ENCODE measurements at regions not wholly inside any gene's neighbourhood (a gene's known extent, or its start where the extent isn't known, plus 50 kb on each side); places are given as distances from the start of the nearest gene placed in this dataset.
"Not testable (repeated sequence)": the region's sequence is repeated elsewhere in the genome, so short reads cannot be mapped to it uniquely, and the experiment has no call there.

- intact Hi-C loops (cut with DNase I), result no loop called here
- Histone ChIP-seq H3K27ac (no peak overlapping the region), H3K27me3 (no peaks in the 10 kb centered on the region), H3K36me3 (no peaks in the 10 kb centered on the region), H3K9me3 (no peaks in the 10 kb centered on the region), H3K4me3 (no peak overlapping the region), H3K4me1 (no peaks in the 10 kb centered on the region)
- TF ChIP-seq CTCF (IDR thresholded peaks at IDR 0.05), result no peak
- no peak for ATAC-seq
- DNase-seq, result no peak
Observed at GRCh38 chr14:51596488-51597117, 55.1 kb upstream of the FRMD6 start.

GRCh38 chr14:51597261-51598001 is 54.3 kb upstream of the FRMD6 start:
- no peak for ATAC-seq
- Histone ChIP-seq H3K9me3 (no peaks in the 10 kb centered on the region), H3K27ac (no peak overlapping the region), H3K27me3 (no peaks in the 10 kb centered on the region), H3K4me3 (no peak overlapping the region), H3K4me1 (no peaks in the 10 kb centered on the region), H3K36me3 (no peaks in the 10 kb centered on the region)
- intact Hi-C loops (cut with DNase I), result no loop called here
- TF ChIP-seq CTCF (IDR thresholded peaks at IDR 0.05), result no peak
- no peak for DNase-seq

GRCh38 chr14:51598924-51599600 is 52.6 kb upstream of the FRMD6 start:
- H3K9me3 ChIP-seq; H3K36me3 ChIP-seq; intact Hi-C loops (cut with DNase I); DNase-seq; H3K27me3 ChIP-seq; H3K4me1 ChIP-seq; H3K4me3 ChIP-seq; H3K27ac ChIP-seq; ATAC-seq: not testable (repeated sequence)

GRCh38 chr14:51600658-51601057 is 51.1 kb upstream of the FRMD6 start:
- no peak for TF ChIP-seq CTCF (IDR thresholded peaks at IDR 0.05)
- Histone ChIP-seq H3K9me3 (no peaks in the 10 kb centered on the region), H3K4me1 (no peaks in the 10 kb centered on the region), H3K27ac (no peak overlapping the region), H3K27me3 (no peaks in the 10 kb centered on the region), H3K36me3 (no peaks in the 10 kb centered on the region), H3K4me3 (no peak overlapping the region)
- DNase-seq, result no peak
- intact Hi-C loops (cut with DNase I), result no loop called here
- ATAC-seq, result no peak

All from left lung (tissue), 4 donors.